HG02678 (cell line): ENCODE measurements at regions not wholly inside any gene's neighbourhood (a gene's known extent, or its start where the extent isn't known, plus 50 kb on each side); places are given as distances from the start of the nearest gene placed in this dataset.

Experiments
- ATAC-seq: cut with Tn5 transposase; IDR thresholded peaks from one replicate; pipeline ENCODE4 v1.9.1; 2021; ENCODE audit warnings: mild to moderate bottlenecking, moderate library complexity; ENCODE audit not compliant: unreplicated experiment

GRCh38 chr13:31049833-31050232, 111.9 kb downstream of the HSPH1 start:
- ATAC-seq, result no peak

DNA sequence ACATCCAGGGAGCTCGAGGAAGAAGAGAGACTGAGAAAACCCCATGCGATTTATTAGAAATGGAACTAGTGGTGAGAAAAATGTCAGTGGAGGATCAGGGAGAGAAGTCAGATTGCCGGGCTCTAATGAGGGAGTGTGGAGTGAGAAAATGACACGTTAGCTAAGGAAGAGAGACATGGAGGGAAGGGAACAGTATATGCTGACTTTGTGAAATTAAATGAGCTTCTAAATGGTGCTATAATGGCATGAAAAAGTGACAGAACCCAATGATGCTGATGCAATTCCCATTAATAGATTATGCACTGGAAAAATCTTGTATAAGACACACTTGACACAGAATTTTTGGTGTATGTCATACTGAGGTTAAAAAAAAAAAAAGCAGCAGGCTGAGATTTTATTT, 112.6 kb downstream of the HSPH1 start:
- ATAC-seq, result no peak

- ATAC-seq, result no peak
Measured at GRCh38 chr13:31048521-31048920, 113.2 kb downstream of the HSPH1 start.

DNA sequence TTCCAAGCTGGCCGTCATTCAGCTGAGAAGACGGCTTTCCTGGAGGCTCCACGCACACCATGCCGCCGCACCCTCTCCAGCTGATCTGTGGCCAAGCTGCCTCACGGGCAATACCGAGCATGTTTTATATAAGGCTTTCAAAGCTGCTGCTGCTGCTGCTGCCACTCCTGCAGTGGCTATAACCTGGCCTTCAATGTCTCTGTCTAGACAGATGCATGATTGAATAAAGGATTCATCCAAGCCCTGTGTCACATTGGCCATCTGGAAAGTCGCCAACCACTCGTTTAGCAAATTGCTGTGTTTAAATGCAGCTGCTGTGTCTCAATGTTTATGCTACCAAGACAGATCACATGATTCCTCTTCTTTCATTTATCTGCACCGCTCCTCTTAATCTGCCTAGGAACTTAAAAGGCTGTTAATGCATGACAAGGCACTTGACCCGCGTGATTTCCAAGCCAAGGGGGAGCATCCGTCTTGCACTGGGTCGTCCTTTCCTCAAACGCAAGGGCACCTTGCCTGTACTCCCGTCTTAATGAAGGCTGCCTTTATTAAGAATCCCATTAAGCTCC, 114.3 kb downstream of the TEX26 start:
- ATAC-seq, result no peak

DNA sequence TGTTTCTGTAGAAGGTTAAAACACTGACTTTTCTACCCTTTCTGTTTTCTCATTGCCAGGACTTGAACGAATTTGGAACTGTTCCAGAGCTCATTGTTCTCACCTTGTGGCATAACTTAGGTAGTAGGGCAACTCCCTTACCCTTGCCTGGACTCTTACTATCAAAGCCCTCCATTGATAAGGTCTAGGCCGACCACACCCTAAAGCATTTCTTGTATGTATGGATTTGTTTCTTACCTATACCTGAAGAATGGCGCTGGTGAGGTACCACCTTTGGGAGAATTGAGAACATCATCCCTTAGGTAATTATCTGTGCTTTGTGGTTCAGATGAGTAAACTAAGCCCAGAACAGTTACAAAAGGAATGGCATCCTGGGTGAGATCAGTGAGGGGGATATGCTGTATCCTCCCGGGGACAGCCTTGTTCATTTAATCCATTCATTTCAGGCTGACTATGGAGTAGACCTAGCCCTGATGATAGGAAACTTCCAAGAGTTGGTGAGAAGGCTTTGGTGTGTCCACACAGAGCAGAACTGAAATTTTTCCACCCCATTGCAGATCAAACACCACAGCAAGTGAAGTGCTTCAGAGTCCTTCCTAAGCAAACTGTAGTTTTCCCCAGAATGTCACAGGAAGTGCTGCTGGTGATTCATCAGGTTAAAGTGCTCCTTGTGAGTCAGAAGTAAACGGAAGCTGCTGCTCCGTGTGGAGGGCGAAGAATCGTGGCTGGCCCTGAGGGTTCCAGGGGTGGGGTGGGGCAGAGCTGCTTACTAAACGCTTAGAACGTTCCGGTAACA, 113.0 kb downstream of the TEX26 start:
- ATAC-seq, result no peak

- peak; percentile 80 for ATAC-seq
Measured at GRCh38 chr13:31044364-31045285, 112.2 kb downstream of the TEX26 start.

- peak; percentile 9 for ATAC-seq
Measured at GRCh38 chr13:31043957-31044356, 111.5 kb downstream of the TEX26 start.

DNA sequence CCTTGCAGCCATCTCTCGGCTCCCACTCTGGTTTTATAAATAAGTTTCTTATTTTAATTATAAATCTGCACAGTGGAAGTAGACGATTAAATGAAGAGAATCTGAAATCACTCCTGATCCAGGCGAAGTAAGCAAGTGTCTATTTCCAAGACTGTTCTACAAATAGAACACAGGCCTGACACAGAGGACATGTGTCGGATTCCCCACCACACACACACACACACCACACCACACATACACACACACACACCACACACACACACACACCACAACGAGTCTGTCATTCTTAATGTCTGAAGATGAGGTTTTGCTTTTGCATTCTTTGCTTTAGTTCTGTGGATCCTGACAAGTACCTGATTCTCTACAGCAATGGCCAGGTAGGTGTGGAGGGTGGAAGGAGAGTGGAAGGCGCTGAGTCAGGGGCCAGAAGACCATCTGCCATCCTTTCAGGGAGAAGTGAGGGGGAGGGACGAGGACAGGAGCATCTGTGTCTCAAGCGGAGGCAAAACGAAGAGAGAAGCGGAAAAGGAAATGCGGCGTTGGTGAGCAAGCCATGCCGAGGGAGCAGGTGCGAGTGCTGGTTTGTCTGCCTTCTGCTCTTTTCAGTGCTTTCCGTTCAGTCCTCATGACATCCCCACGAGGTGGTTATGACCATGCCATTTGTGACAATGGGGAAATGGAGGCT, 110.2 kb downstream of the TEX26 start:
- no peak for ATAC-seq

DNA sequence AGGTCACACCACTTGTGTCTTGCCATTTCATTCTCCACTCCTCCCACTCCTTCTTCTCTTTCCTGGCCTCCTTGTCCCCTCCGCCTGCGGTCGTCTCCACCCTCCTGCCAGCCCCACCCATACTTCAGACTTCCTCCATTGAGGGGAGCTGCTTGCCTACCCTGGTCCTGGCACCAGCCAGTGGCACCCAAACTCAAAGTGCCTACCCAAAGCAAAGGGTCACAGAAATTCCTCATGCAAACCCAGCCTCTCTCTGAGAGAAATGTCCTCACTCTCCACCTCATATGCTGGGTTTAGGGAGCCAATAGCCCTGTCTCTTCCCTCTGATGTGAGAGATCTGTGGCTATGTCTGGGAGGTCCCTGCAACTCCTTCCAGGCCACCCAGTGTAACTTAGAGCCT, 109.6 kb downstream of the TEX26 start:
- no peak for ATAC-seq

DNA sequence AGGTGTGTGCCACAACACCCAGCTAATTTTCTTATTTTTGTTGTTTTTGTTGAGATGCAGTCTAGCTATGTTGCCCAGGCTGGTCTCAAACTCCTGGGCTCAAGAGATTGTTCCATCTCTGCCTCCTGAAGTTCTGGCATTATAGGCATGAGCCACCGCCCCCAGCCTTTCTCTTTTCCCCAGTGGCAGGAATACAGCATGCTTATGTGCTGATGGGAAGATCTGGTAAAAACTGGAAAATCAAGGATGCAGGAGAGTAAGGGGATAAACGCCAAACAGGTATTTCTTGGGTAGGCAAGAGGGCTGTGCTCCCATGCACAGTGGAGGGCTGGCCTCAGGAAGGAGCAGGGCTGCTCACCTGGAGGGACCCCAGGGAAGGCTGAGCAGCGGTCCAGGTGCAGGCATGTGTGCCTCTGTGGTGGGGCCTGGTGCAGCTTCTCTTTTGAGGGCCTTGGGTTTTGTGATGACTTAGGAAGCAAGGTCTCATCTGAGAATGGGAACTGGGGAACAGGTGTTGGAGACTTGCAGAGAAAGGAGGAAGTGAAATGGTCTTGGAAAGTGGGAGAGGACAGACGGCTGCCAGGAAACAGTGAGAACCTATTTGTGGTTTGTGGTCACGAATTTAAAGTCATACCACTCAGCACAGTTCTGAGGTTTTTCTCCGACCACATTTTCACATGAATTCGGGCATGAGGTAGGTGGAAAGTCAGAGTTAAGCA, 106.5 kb downstream of the TEX26 start:
- ATAC-seq, result peak; percentile 78

- ATAC-seq, result no peak
Measured at GRCh38 chr13:31037874-31038500, 105.5 kb downstream of the TEX26 start.

GRCh38 chr13:31036731-31037695, 104.6 kb downstream of the TEX26 start:
- ATAC-seq, result no peak

DNA sequence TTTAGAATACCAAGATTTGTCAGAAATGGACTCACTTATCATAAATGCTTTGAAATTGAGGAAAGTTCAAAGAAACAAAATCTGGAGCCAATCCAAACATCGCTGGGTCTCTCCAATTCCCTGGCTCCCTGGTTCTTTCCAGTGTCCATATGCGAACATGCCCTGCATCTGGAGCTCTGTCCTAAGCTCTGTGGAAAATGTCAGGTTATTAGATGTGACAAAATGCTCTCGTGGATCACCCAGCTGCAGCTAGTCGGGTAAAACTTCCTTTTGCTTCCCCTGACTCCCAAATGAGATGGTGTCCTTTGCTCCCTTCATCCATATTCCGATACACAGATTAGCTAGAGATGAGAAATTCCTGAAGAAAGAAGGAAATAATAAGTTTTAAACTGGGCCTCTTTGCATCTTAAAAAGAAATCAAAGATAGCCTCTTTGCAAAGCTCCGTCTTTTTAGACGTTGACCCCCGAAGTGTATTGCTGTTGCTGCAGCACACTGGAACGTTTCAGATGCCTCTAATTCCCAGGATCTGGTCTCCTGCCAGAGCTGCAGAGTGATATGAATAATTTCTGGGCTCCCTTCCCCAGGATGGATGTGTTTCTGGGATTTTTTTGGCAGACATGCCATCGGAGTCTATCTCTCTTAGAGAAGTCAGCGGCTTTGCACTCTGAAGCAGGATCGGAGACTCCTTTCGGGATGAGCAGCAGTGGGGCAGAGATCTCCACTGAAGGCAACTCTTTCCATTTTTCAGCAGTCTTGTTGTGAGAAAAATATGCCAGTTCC, 102.9 kb downstream of the TEX26 start:
- no peak for ATAC-seq

DNA sequence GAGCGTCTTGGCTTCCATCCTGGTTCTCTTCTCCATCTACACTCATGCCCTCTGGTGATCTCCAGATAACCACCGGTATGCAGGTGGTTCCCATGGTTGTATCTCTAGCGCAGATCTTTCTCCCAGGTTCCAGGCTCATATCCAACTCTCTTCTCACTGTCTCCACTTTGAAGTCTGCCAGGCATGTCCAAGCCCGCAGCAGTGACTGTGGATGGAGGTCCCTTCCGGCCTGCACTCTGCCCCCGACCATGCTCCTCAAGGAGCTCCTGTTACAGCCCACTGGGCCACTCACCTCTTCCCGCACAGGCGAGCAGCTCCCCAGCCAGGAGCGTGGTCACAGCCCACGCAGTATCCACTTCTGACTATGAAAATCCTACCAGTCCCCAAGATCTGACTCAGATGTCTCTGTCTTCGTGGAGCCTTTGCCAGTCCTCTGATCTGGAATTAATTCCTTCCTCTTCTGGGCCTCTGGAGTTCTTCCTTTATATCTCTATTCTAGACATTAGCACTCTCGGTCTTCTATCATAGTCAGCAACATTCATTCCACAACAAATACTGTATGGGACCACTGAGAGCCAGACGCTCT, 100.2 kb downstream of the TEX26 start:
- no peak for ATAC-seq

DNA sequence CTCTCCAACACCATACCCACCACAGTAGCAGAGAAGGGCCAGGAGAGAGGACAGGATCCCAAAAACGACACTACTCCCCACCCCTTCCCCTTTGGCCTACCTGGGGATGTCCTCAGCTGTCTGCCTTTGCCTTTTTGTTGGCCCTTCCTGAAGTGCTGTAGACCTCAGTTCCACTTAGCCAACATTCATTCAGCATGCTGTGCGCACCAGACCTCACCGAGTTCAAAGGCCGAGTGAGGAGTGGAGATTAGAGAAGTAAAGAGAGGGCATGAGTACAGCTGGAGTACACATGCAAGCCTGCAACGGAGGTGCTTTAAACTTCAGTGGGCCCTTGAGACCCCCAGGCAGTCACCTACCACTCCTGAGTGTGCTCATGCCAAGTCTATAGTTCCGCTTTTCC, 99.0 kb downstream of the TEX26 start:
- no peak for ATAC-seq

- no peak for ATAC-seq
Measured at GRCh38 chr13:31029102-31029501, 96.6 kb downstream of the TEX26 start.

GRCh38 chr13:31027136-31027535, 94.7 kb downstream of the TEX26 start:
- no peak for ATAC-seq
